ENCODE measurements at regions not wholly inside any gene's neighbourhood (a gene's known extent, or its start where the extent isn't known, plus 50 kb on each side); places are given as distances from the start of the nearest gene placed in this dataset.

GRCh38 chr4:156052116-156052515 lies 98.5 kb upstream of the CTSO start:
- Histone ChIP-seq H3K36me3 (ENCODE audit: control insufficient read depth, insufficient read depth, low read length) (no peaks in the 10 kb centered on the region), H3K4me1 (ENCODE audit: control insufficient read depth, insufficient read depth, low read length) (no peaks in the 10 kb centered on the region), H3K9ac (ENCODE audit: extremely low read depth, low read length, poor library complexity, severe bottlenecking) (no peak overlapping the region), H3K27me3 (ENCODE audit: control insufficient read depth, insufficient read depth, low read length, poor library complexity, severe bottlenecking) (no peaks in the 10 kb centered on the region), H3K27ac (ENCODE audit: low read depth, low read length) (no peak overlapping the region), H3K9me3 (ENCODE audit: control insufficient read depth, low read length) (peaks cover 40% of the 10 kb centered on the region), H3K4me3 (ENCODE audit: low read length) (peak overlapping the region; percentile 19)
- Mint-ChIP-seq H3K27ac (no peak overlapping the region), H3K27me3 (ENCODE audit: insufficient read depth) (no peaks in the 10 kb centered on the region), H3K9me3 (peaks cover 18% of the 10 kb centered on the region), H3K4me3 (no peak overlapping the region), H3K4me1 (peaks cover 12% of the 10 kb centered on the region), H3K36me3 (ENCODE audit: low read depth) (peaks cover 9% of the 10 kb centered on the region)
- DNase-seq = no peak
- 83% methylated on average over 1 of the region's 2 CpGs; no CpG with 5 or more reads in 1 of the 2 experiments for WGBS, 2 experiments (ENCODE audit: insufficient coverage in 1 of 2, insufficient read length in 1 of 2)
- TF ChIP-seq, protein P1, sequence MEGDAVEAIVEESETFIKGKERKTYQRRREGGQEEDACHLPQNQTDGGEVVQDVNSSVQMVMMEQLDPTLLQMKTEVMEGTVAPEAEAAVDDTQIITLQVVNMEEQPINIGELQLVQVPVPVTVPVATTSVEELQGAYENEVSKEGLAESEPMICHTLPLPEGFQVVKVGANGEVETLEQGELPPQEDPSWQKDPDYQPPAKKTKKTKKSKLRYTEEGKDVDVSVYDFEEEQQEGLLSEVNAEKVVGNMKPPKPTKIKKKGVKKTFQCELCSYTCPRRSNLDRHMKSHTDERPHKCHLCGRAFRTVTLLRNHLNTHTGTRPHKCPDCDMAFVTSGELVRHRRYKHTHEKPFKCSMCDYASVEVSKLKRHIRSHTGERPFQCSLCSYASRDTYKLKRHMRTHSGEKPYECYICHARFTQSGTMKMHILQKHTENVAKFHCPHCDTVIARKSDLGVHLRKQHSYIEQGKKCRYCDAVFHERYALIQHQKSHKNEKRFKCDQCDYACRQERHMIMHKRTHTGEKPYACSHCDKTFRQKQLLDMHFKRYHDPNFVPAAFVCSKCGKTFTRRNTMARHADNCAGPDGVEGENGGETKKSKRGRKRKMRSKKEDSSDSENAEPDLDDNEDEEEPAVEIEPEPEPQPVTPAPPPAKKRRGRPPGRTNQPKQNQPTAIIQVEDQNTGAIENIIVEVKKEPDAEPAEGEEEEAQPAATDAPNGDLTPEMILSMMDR (conservative IDR thresholded peaks at IDR 0.05) = no peak

GRCh38 chr4:156038772-156039171 lies 85.1 kb upstream of the CTSO start:
- H3K9ac ChIP-seq (ENCODE audit: extremely low read depth, low read length, poor library complexity, severe bottlenecking) = no peak overlapping the region
- 95% methylated on average over 4 of the region's 4 CpGs; no CpG with 5 or more reads in 1 of the 2 experiments for WGBS, 2 experiments (ENCODE audit: insufficient coverage in 1 of 2, insufficient read length in 1 of 2)
- Mint-ChIP-seq H3K27me3 (ENCODE audit: insufficient read depth) (no peaks in the 10 kb centered on the region), H3K4me1 (peaks cover 23% of the 10 kb centered on the region), H3K36me3 (ENCODE audit: low read depth) (peaks cover 3% of the 10 kb centered on the region), H3K4me3 (no peak overlapping the region), H3K9me3 (peaks cover 7% of the 10 kb centered on the region), H3K27ac (peak overlapping the region; percentile 64)
- no peak overlapping the region for H3K4me3 ChIP-seq (ENCODE audit: low read length)
- no peaks in the 10 kb centered on the region for H3K36me3 ChIP-seq (ENCODE audit: control insufficient read depth, insufficient read depth, low read length)
- H3K4me1 ChIP-seq (ENCODE audit: control insufficient read depth, insufficient read depth, low read length) = peaks cover 3% of the 10 kb centered on the region
- no peaks in the 10 kb centered on the region for H3K27me3 ChIP-seq (ENCODE audit: control insufficient read depth, insufficient read depth, low read length, poor library complexity, severe bottlenecking)
- no peak for DNase-seq
- TF ChIP-seq, protein P1 (conservative IDR thresholded peaks at IDR 0.05) = no peak
- no peak overlapping the region for H3K27ac ChIP-seq (ENCODE audit: low read depth, low read length)
- H3K9me3 ChIP-seq (ENCODE audit: control insufficient read depth, low read length) = no peaks in the 10 kb centered on the region

DNA sequence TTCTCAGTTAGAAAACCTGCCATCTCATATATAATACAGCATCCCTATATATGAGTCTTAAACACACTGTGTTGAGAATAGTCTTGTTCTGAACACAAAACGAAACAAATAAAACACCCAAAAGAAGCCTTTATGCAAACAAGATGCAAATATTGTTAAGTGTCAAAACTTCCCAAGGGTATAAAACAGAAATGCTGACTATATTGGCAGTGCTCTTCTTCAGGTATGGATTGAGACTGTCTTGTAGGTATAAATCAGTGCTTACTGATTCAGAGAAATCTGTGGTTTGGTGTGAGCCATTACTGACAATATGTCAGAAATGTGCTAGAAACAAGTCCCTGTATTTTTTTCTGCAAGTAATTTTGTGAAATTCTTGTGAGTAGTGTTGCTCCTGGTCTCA lies 82.8 kb upstream of the CTSO start:
- Histone ChIP-seq H3K4me1 (ENCODE audit: control insufficient read depth, insufficient read depth, low read length) (peaks cover 3% of the 10 kb centered on the region), H3K27me3 (ENCODE audit: control insufficient read depth, insufficient read depth, low read length, poor library complexity, severe bottlenecking) (no peaks in the 10 kb centered on the region), H3K27ac (ENCODE audit: low read depth, low read length) (no peak overlapping the region), H3K36me3 (ENCODE audit: control insufficient read depth, insufficient read depth, low read length) (no peaks in the 10 kb centered on the region), H3K4me3 (ENCODE audit: low read length) (no peak overlapping the region), H3K9ac (ENCODE audit: extremely low read depth, low read length, poor library complexity, severe bottlenecking) (no peak overlapping the region), H3K9me3 (ENCODE audit: control insufficient read depth, low read length) (no peaks in the 10 kb centered on the region)
- Mint-ChIP-seq H3K36me3 (ENCODE audit: low read depth) (no peaks in the 10 kb centered on the region), H3K4me3 (no peak overlapping the region), H3K4me1 (peaks cover 23% of the 10 kb centered on the region), H3K9me3 (no peaks in the 10 kb centered on the region), H3K27ac (no peak overlapping the region), H3K27me3 (ENCODE audit: insufficient read depth) (no peaks in the 10 kb centered on the region)
- TF ChIP-seq, protein P1 (conservative IDR thresholded peaks at IDR 0.05) = no peak
- no peak for DNase-seq
- 96% methylated on average over 1 of the region's 1 CpG; no CpG with 5 or more reads in 1 of the 2 experiments for WGBS, 2 experiments (ENCODE audit: insufficient coverage in 1 of 2, insufficient read length in 1 of 2)
